Gastrocnemius medialis (tissue), 4 donors: ENCODE measurements at regions not wholly inside any gene's neighbourhood (a gene's known extent, or its start where the extent isn't known, plus 50 kb on each side); places are given as distances from the start of the nearest gene placed in this dataset.

Experiments used
- CTCF ChIP-seq, 5 experiments: fragments of 450-650 bp in 3 of 5; fragments of 200-600 bp in 2 of 5; sonication (generic) in 2 of 5; IDR thresholded peaks in 4 of 5; conservative IDR thresholded peaks in 1 of 5; 1 replicate in 4 of 5; 2 replicates in 1 of 5; pipeline ENCODE4 v1.5.1; 2016 to 2019; ENCODE audit warnings: antibody characterized with exemption in 5 of 5, mild to moderate bottlenecking in 3 of 5, moderate library complexity in 3 of 5
- POLR2A ChIP-seq, 2 donors: fragments of 450-650 bp; IDR thresholded peaks; one replicate each; pipeline ENCODE4 v1.6.1; 2017; ENCODE audit warnings: antibody characterized with exemption in 2 of 2, mild to moderate bottlenecking in 2 of 2, moderate library complexity in 2 of 2

GRCh38 chr6:19245656-19246055 lies 591.5 kb upstream of the ID4 start:
- TF ChIP-seq POLR2A (IDR thresholded peaks at IDR 0.05) (no peak), CTCF (IDR thresholded peaks at IDR 0.05 in 4 of 5, conservative IDR thresholded peaks at IDR 0.05 in 1 of 5) (no peak)
